Keratinocyte (primary cell): ENCODE measurements at regions not wholly inside any gene's neighbourhood (a gene's known extent, or its start where the extent isn't known, plus 50 kb on each side); places are given as distances from the start of the nearest gene placed in this dataset.

Source experiments
- DNase-seq: peaks from one replicate; pipeline ENCODE4 v3.0.0-alpha.2; 2011; ENCODE audit warnings: low read depth, missing footprints, low spot score
- FAIRE-seq: peaks from 2 replicates; lab custom pipeline; 2011; peaks lifted over from hg19 to GRCh38; lab: Jason Lieb, UNC
- H2AFZ ChIP-seq: 2 replicates; pipeline ENCODE4 v1.6.0; 2012; ENCODE audit warnings: low read length, control low read depth, inconsistent platforms; ENCODE audit not compliant: control insufficient read depth
- H3K27ac ChIP-seq: 2 replicates; pipeline ENCODE4 v1.5.1; 2011; ENCODE audit warnings: low read length; ENCODE audit not compliant: control insufficient read depth, insufficient read depth
- H3K27me3 ChIP-seq: 3 replicates; pipeline ENCODE4 v1.6.0; 2011; ENCODE audit warnings: low read length; ENCODE audit not compliant: control insufficient read depth, insufficient read depth; ENCODE audit errors: extremely low read depth
- H3K36me3 ChIP-seq, 2 experiments: 2 replicates in 1 of 2; 3 replicates in 1 of 2; pipeline ENCODE4 v1.5.1; 2011; ENCODE audit warnings: low read length in 2 of 2, mild to moderate bottlenecking in 1 of 2; ENCODE audit not compliant: control insufficient read depth in 2 of 2, insufficient read depth in 2 of 2; ENCODE audit errors: extremely low read depth in 1 of 2
- H3K4me1 ChIP-seq: 3 replicates; pipeline ENCODE4 v1.5.1; 2011; ENCODE audit warnings: low read length; ENCODE audit not compliant: control insufficient read depth, insufficient read depth; ENCODE audit errors: extremely low read depth
- H3K4me2 ChIP-seq: 3 replicates; pipeline ENCODE4 v1.6.0; 2011; ENCODE audit warnings: low read depth, low read length; ENCODE audit not compliant: control insufficient read depth, insufficient read depth; ENCODE audit errors: extremely low read depth
- H3K4me3 ChIP-seq, 3 experiments: fragments of 200-600 bp in 1 of 3; sonication (generic) in 1 of 3; 2 replicates in 2 of 3; 3 replicates in 1 of 3; pipeline ENCODE4 v1.5.1; 2011 to 2016; ENCODE audit warnings: low read length in 3 of 3, mild to moderate bottlenecking in 3 of 3, control low read depth in 2 of 3, inconsistent platforms in 1 of 3, low read depth in 1 of 3, mixed read lengths in 1 of 3, mixed run types in 1 of 3, moderate library complexity in 1 of 3; ENCODE audit not compliant: control insufficient read depth in 2 of 3, insufficient read depth in 2 of 3; ENCODE audit errors: extremely low read depth in 1 of 3
- H3K79me2 ChIP-seq: 2 replicates; pipeline ENCODE4 v1.6.0; 2012; ENCODE audit warnings: low read length; ENCODE audit not compliant: control insufficient read depth, insufficient read depth
- H3K9ac ChIP-seq: 3 replicates; pipeline ENCODE4 v1.6.0; 2011; ENCODE audit warnings: low read length; ENCODE audit not compliant: control insufficient read depth, insufficient read depth; ENCODE audit errors: extremely low read depth
- H3K9me1 ChIP-seq: 3 replicates; pipeline ENCODE4 v1.6.0; 2011; ENCODE audit warnings: low read length; ENCODE audit not compliant: control insufficient read depth, insufficient read depth; ENCODE audit errors: extremely low read depth
- H3K9me3 ChIP-seq: 2 replicates; pipeline ENCODE4 v1.5.1; 2012; ENCODE audit warnings: low read depth, low read length; ENCODE audit not compliant: control insufficient read depth
- H4K20me1 ChIP-seq: 3 replicates; pipeline ENCODE4 v1.6.0; 2011; ENCODE audit warnings: low read length; ENCODE audit not compliant: control insufficient read depth, insufficient read depth; ENCODE audit errors: extremely low read depth
- EZH2 ChIP-seq: IDR thresholded peaks from one replicate; pipeline ENCODE4 v1.6.1; 2012; ENCODE audit warnings: inconsistent platforms, mild to moderate bottlenecking, low read length, moderate library complexity
- dilution Hi-C: fragments of 300-500 bp; cut with MboI; formaldehyde crosslinking; loops from one replicate; pipeline ENCODE4 v1.7.0; 2020; ENCODE audit warnings: low sequenced_read_pairs; ENCODE audit not compliant: extremely low pct_ligation_motif_present
- TF ChIP-seq, protein P1 (sequence below), 3 experiments: IDR thresholded peaks in 1 of 3; conservative IDR thresholded peaks in 1 of 3; optimal IDR thresholded peaks in 1 of 3; 2 replicates in 2 of 3; 3 replicates in 1 of 3; pipeline versions ENCODE3 to v1.5.1; 2011; ENCODE audit warnings: low read length in 3 of 3, mild to moderate bottlenecking in 3 of 3, moderate library complexity in 2 of 3, control low read depth in 1 of 3, inconsistent platforms in 1 of 3; ENCODE audit not compliant: insufficient read depth in 2 of 3; ENCODE audit errors: extremely low read depth in 1 of 3

DNA sequence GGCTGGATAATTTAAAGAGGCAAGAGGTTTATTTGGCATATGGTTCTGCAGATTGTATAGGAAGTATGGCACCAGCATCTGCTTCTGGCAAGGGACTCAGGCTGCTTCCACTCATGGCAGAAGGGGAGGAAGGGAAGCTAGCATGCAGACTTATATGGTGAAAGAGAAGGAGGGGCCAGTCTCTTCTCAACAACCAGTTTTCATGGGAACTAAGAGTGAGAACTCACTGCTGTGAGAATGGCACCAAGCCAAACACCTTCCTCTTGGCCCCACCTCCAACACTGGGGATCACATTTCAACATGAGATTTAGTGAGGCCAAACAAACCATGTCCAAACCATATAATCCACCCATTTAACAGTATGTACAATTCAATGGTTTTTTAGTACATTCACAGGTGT, 113.3 kb upstream of the SHB start:
- dilution Hi-C loops = no loop called here
- FAIRE-seq (no peak), DNase-seq (no peak)
- no peak overlapping the region for H2AFZ ChIP-seq
- H3K36me3 ChIP-seq = no peaks in the 10 kb centered on the region
- no peaks in the 10 kb centered on the region for H3K27me3 ChIP-seq
- no peaks in the 10 kb centered on the region for H3K9me1 ChIP-seq
- no peak overlapping the region for H3K9ac ChIP-seq
- no peak for TF ChIP-seq EZH2
- no peaks in the 10 kb centered on the region for H4K20me1 ChIP-seq
- H3K4me1 ChIP-seq = peaks cover 27% of the 10 kb centered on the region
- H3K4me2 ChIP-seq = no peak overlapping the region
- no peak overlapping the region for H3K27ac ChIP-seq
- H3K79me2 ChIP-seq = no peaks in the 10 kb centered on the region
- no peaks in the 10 kb centered on the region for H3K9me3 ChIP-seq
- no peak overlapping the region for H3K4me3 ChIP-seq

DNA sequence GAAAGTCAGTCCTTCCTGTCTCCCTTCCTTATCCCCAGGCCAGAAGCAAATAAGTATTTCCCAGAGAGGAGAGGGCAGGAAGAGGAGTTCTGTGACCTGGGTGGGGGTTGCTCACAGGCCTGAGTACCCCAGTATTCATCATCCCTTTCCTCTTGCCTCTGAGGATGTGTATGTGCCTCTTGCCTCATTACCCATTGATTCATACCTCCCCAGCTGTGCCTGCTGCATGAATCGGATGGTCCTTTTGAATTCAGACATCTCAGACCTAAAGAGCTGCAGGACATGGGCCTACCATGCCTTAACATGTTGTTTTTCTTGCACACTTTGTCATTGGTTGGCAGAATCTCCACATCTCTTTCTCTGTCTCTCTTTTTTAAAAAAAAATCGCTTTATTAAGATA, 112.8 kb upstream of the SHB start:
- H3K9me3 ChIP-seq = no peaks in the 10 kb centered on the region
- H3K79me2 ChIP-seq = no peaks in the 10 kb centered on the region
- TF ChIP-seq EZH2 = no peak
- TF ChIP-seq, protein P1, sequence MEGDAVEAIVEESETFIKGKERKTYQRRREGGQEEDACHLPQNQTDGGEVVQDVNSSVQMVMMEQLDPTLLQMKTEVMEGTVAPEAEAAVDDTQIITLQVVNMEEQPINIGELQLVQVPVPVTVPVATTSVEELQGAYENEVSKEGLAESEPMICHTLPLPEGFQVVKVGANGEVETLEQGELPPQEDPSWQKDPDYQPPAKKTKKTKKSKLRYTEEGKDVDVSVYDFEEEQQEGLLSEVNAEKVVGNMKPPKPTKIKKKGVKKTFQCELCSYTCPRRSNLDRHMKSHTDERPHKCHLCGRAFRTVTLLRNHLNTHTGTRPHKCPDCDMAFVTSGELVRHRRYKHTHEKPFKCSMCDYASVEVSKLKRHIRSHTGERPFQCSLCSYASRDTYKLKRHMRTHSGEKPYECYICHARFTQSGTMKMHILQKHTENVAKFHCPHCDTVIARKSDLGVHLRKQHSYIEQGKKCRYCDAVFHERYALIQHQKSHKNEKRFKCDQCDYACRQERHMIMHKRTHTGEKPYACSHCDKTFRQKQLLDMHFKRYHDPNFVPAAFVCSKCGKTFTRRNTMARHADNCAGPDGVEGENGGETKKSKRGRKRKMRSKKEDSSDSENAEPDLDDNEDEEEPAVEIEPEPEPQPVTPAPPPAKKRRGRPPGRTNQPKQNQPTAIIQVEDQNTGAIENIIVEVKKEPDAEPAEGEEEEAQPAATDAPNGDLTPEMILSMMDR (optimal IDR thresholded peaks at IDR 0.05 in 1 of 3, IDR thresholded peaks at IDR 0.05 in 1 of 3, conservative IDR thresholded peaks at IDR 0.05 in 1 of 3; ENCODE audit: extremely low read depth in 1 of 3, insufficient read depth in 2 of 3, low read length in 3 of 3) = no peak
- H3K9ac ChIP-seq = no peak overlapping the region
- no peaks in the 10 kb centered on the region for H3K36me3 ChIP-seq
- dilution Hi-C loops = no loop called here
- no peaks in the 10 kb centered on the region for H4K20me1 ChIP-seq
- H3K27me3 ChIP-seq = no peaks in the 10 kb centered on the region
- H3K4me2 ChIP-seq = no peak overlapping the region
- peaks cover 27% of the 10 kb centered on the region for H3K4me1 ChIP-seq
- no peak overlapping the region for H3K27ac ChIP-seq
- FAIRE-seq (no peak), DNase-seq (no peak)
- H2AFZ ChIP-seq = no peak overlapping the region
- no peak overlapping the region for H3K4me3 ChIP-seq
- H3K9me1 ChIP-seq = no peaks in the 10 kb centered on the region

DNA sequence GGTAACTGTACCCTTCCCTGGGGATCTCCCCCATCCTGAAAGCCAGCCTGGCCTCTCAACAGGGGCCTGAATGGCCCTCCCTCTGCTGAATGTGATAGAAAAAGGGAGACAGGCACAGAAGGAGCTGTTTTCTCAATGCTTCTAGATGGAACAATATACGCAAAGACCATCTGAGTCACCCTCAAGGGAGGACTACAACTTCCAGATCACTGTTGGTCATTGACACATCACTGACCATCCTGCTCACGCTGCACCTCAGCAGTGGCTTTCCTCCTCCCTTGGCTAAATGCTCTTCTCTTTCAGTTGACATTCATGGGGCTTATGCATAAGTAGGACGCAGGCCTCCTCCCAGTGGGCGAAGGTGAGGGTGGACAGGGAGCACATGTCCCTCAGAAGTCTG, 112.2 kb upstream of the SHB start:
- H3K9me3 ChIP-seq = no peaks in the 10 kb centered on the region
- dilution Hi-C loops = no loop called here
- H3K27ac ChIP-seq = no peak overlapping the region
- no peak overlapping the region for H2AFZ ChIP-seq
- H4K20me1 ChIP-seq = no peaks in the 10 kb centered on the region
- FAIRE-seq (no peak), DNase-seq (no peak)
- no peaks in the 10 kb centered on the region for H3K27me3 ChIP-seq
- H3K36me3 ChIP-seq = no peaks in the 10 kb centered on the region
- H3K4me3 ChIP-seq = no peak overlapping the region
- no peak overlapping the region for H3K9ac ChIP-seq
- H3K4me2 ChIP-seq = no peak overlapping the region
- H3K79me2 ChIP-seq = no peaks in the 10 kb centered on the region
- no peaks in the 10 kb centered on the region for H3K9me1 ChIP-seq
- peaks cover 27% of the 10 kb centered on the region for H3K4me1 ChIP-seq
- TF ChIP-seq, protein P1 (optimal IDR thresholded peaks at IDR 0.05 in 1 of 3, IDR thresholded peaks at IDR 0.05 in 1 of 3, conservative IDR thresholded peaks at IDR 0.05 in 1 of 3; ENCODE audit: extremely low read depth in 1 of 3, insufficient read depth in 2 of 3, low read length in 3 of 3) = no peak
- no peak for TF ChIP-seq EZH2
